ENCODE measurements at regions not wholly inside any gene's neighbourhood (a gene's known extent, or its start where the extent isn't known, plus 50 kb on each side); places are given as distances from the start of the nearest gene placed in this dataset.

GRCh38 chr2:60096556-60096955 lies 456.9 kb downstream of the BCL11A start:
- H3K4me3 ChIP-seq = no peak overlapping the region
- no peaks in the 10 kb centered on the region for H3K4me1 ChIP-seq (ENCODE audit: control insufficient read depth in 1 of 2, low read depth in 2 of 2)
- no peak for ATAC-seq (ENCODE audit: insufficient number of reproducible peaks, low FRiP score, low read depth)
- no peaks in the 10 kb centered on the region for H3K27me3 ChIP-seq (replicated peaks; ENCODE audit: insufficient read depth)
- no peak overlapping the region for H3K27ac ChIP-seq
- TF ChIP-seq CTCF (IDR thresholded peaks at IDR 0.05) = no peak
- DNase-seq (ENCODE audit: low spot score) = no peak
- H3K9me3 ChIP-seq = no peaks in the 10 kb centered on the region
- H3K36me3 ChIP-seq = no peaks in the 10 kb centered on the region

GRCh38 chr2:60095903-60096302 lies 457.6 kb downstream of the BCL11A start:
- DNase-seq (ENCODE audit: low spot score) (no peak), ATAC-seq (ENCODE audit: insufficient number of reproducible peaks, low FRiP score, low read depth) (no peak)
- no peaks in the 10 kb centered on the region for H3K36me3 ChIP-seq
- H3K9me3 ChIP-seq = no peaks in the 10 kb centered on the region
- no peaks in the 10 kb centered on the region for H3K4me1 ChIP-seq (ENCODE audit: control insufficient read depth in 1 of 2, low read depth in 2 of 2)
- no peak overlapping the region for H3K4me3 ChIP-seq
- TF ChIP-seq CTCF (IDR thresholded peaks at IDR 0.05) = no peak
- H3K27ac ChIP-seq = no peak overlapping the region
- no peaks in the 10 kb centered on the region for H3K27me3 ChIP-seq (replicated peaks; ENCODE audit: insufficient read depth)

GRCh38 chr2:60095202-60095815 lies 458.1 kb downstream of the BCL11A start:
- Histone ChIP-seq H3K27me3 (replicated peaks; ENCODE audit: insufficient read depth) (no peaks in the 10 kb centered on the region), H3K4me1 (ENCODE audit: control insufficient read depth in 1 of 2, low read depth in 2 of 2) (no peaks in the 10 kb centered on the region), H3K9me3 (no peaks in the 10 kb centered on the region), H3K4me3 (no peak overlapping the region), H3K36me3 (no peaks in the 10 kb centered on the region), H3K27ac (no peak overlapping the region)
- no peak for TF ChIP-seq CTCF (IDR thresholded peaks at IDR 0.05)
- ATAC-seq (ENCODE audit: insufficient number of reproducible peaks, low FRiP score, low read depth) = no peak
- no peak for DNase-seq (ENCODE audit: low spot score)

- no peak overlapping the region for H3K4me3 ChIP-seq
- ATAC-seq (ENCODE audit: insufficient number of reproducible peaks, low FRiP score, low read depth) = no peak
- no peak for TF ChIP-seq CTCF (IDR thresholded peaks at IDR 0.05)
- H3K36me3 ChIP-seq = no peaks in the 10 kb centered on the region
- H3K27me3 ChIP-seq (replicated peaks; ENCODE audit: insufficient read depth) = no peaks in the 10 kb centered on the region
- no peaks in the 10 kb centered on the region for H3K9me3 ChIP-seq
- no peak for DNase-seq (ENCODE audit: low spot score)
- H3K4me1 ChIP-seq (ENCODE audit: control insufficient read depth in 1 of 2, low read depth in 2 of 2) = no peaks in the 10 kb centered on the region
- H3K27ac ChIP-seq = no peak overlapping the region
These were observed 459.0 kb downstream of the BCL11A start for GRCh38 chr2:60094450-60094929.

- no peak for ATAC-seq (ENCODE audit: insufficient number of reproducible peaks, low FRiP score, low read depth)
These were observed 460.7 kb downstream of the BCL11A start for GRCh38 chr2:60092781-60093180.

More at GRCh38 chr2:60092781-60093180, 460.7 kb downstream of the BCL11A start:
- no peaks in the 10 kb centered on the region for H3K4me1 ChIP-seq (ENCODE audit: control insufficient read depth in 1 of 2, low read depth in 2 of 2)
- no peaks in the 10 kb centered on the region for H3K27me3 ChIP-seq (replicated peaks; ENCODE audit: insufficient read depth)
- H3K27ac ChIP-seq = no peak overlapping the region
- no peak for TF ChIP-seq CTCF (IDR thresholded peaks at IDR 0.05)
- H3K9me3 ChIP-seq = no peaks in the 10 kb centered on the region
- no peaks in the 10 kb centered on the region for H3K36me3 ChIP-seq
- no peak for DNase-seq (ENCODE audit: low spot score)
- H3K4me3 ChIP-seq = no peak overlapping the region
